RWPE2 (cell line): ENCODE measurements at regions not wholly inside any gene's neighbourhood (a gene's known extent, or its start where the extent isn't known, plus 50 kb on each side); places are given as distances from the start of the nearest gene placed in this dataset.
A peak's percentile ranks its signal among the peaks of the same experiment; 100 is the strongest.

Experiments used
- ATAC-seq: fragments of 200-7000 bp; cut with Tn5 transposase; 3 replicates; pipeline ENCODE4 v1.9.1; 2021; ENCODE audit warnings: low read depth
- DNase-seq: peaks from one replicate; pipeline ENCODE4 v3.0.0-alpha.2; 2020; ENCODE audit warnings: low spot score
- H3K27ac ChIP-seq: fragments of 450-650 bp; 2 replicates; pipeline ENCODE4 v1.5.1; 2017; ENCODE audit warnings: mild to moderate bottlenecking; ENCODE audit not compliant: poor library complexity, severe bottlenecking
- H3K27me3 ChIP-seq: fragments of 250-450 bp; sonication (Bioruptor Pico); 2 replicates; pipeline ENCODE4 v1.5.1; 2021; ENCODE audit warnings: mild to moderate bottlenecking, moderate library complexity; ENCODE audit not compliant: insufficient read depth, poor library complexity, severe bottlenecking
- H3K36me3 ChIP-seq: fragments of 250-450 bp; sonication (Bioruptor Pico); 2 replicates; pipeline ENCODE4 v1.5.1; 2020; ENCODE audit warnings: low read depth, mild to moderate bottlenecking, moderate library complexity
- H3K4me1 ChIP-seq: fragments of 250-450 bp; sonication (Bioruptor Pico); 2 replicates; pipeline ENCODE4 v1.5.1; 2021; ENCODE audit warnings: mild to moderate bottlenecking, moderate library complexity; ENCODE audit not compliant: insufficient read depth, poor library complexity, severe bottlenecking
- H3K4me3 ChIP-seq: fragments of 250-450 bp; sonication (Bioruptor Pico); 2 replicates; pipeline ENCODE4 v1.5.1; 2021; ENCODE audit warnings: mild to moderate bottlenecking, moderate library complexity; ENCODE audit not compliant: severe bottlenecking
- H3K9me3 ChIP-seq: fragments of 250-450 bp; sonication (Bioruptor Pico); 2 replicates; pipeline ENCODE4 v1.5.1; 2021; ENCODE audit warnings: mild to moderate bottlenecking, moderate library complexity; ENCODE audit not compliant: severe bottlenecking
- TF ChIP-seq, protein P1 (sequence below): fragments of 450-650 bp; IDR thresholded peaks from one replicate; pipeline ENCODE4 v1.5.1; 2017; ENCODE audit warnings: mild to moderate bottlenecking, moderate library complexity; ENCODE audit not compliant: poor library complexity, severe bottlenecking

DNA sequence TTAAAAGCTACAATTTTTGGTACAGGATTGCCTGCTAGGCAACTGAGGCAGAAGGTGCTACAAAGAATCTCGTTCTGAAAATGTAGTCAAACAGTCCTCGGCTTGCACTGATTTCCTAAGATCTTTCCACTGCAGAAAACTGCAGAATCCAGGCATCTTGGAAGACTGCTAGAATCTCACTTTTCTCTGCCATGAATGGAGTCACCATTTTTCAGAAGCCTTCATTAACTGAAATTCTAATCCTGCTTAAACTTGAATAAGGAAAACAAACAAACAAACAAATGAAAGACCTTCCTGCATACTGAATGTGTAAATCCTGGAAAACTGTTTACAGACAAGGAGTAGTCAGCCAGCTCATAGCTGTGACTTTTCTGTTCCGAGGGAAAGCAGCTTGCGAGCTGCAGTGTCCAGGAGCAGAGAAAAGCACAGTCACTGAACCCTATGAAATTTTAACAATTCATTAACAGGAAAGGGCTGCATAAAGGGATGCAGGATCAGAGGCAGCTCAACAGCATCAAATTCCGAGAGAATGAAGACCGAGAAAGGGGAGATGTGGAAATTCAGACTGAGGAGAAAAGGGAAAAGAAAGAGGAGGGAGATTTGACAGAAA lies 210.5 kb upstream of the PIK3C3 start:
- ATAC-seq, result no peak
- Histone ChIP-seq H3K27me3 (no peaks in the 10 kb centered on the region), H3K4me1 (no peaks in the 10 kb centered on the region), H3K9me3 (no peaks in the 10 kb centered on the region), H3K4me3 (no peak overlapping the region), H3K36me3 (no peaks in the 10 kb centered on the region), H3K27ac (no peak overlapping the region)
- no peak for DNase-seq
- TF ChIP-seq, protein P1, sequence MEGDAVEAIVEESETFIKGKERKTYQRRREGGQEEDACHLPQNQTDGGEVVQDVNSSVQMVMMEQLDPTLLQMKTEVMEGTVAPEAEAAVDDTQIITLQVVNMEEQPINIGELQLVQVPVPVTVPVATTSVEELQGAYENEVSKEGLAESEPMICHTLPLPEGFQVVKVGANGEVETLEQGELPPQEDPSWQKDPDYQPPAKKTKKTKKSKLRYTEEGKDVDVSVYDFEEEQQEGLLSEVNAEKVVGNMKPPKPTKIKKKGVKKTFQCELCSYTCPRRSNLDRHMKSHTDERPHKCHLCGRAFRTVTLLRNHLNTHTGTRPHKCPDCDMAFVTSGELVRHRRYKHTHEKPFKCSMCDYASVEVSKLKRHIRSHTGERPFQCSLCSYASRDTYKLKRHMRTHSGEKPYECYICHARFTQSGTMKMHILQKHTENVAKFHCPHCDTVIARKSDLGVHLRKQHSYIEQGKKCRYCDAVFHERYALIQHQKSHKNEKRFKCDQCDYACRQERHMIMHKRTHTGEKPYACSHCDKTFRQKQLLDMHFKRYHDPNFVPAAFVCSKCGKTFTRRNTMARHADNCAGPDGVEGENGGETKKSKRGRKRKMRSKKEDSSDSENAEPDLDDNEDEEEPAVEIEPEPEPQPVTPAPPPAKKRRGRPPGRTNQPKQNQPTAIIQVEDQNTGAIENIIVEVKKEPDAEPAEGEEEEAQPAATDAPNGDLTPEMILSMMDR, result no peak

DNA sequence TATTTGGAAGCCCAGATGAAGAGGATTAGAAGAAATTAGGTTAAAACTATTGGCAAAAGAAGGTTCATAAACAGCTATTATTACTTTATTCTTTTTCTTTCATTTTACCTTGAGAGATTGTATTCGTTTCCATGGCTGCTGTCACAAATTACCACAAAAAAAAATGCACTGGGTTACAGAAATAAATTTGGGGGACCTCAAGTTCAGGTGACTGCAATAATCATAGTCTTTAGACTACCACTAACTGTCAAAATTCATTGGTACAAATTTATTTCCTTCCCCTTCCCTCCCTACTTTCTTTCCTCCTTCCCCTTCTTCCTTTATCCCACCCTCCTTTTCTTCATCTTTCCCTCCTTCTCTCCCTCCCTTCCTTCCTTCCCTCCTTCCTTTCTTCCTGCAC lies 217.8 kb upstream of the PIK3C3 start:
- H3K36me3 ChIP-seq, result no peaks in the 10 kb centered on the region
- peaks cover 2% of the 10 kb centered on the region for H3K4me1 ChIP-seq
- H3K27me3 ChIP-seq, result no peaks in the 10 kb centered on the region
- H3K9me3 ChIP-seq, result no peaks in the 10 kb centered on the region
- TF ChIP-seq, protein P1, result no peak
- H3K4me3 ChIP-seq, result no peak overlapping the region
- DNase-seq (no peak), ATAC-seq (no peak)
- H3K27ac ChIP-seq, result no peak overlapping the region

DNA sequence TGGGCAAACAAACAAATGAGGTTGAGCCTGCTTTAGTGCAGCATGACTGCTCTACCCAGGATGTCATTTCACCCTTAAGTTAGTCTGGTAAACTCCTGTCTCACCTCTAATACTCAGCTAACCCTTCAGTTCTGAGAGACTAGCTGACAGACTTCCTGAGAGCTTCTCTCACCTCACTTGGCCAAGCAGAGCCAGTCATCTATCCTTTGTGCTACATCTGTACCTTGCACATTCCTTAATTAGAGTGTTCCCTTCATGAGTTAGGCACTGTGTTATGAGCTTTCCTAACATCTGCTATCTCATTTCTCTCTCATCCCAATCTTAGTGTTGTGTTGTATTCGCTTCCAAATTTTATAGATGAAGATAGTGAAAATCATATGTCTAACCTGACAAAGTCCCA lies 220.1 kb upstream of the PIK3C3 start:
- DNase-seq (no peak), ATAC-seq (no peak)
- H3K27ac ChIP-seq, result no peak overlapping the region
- no peaks in the 10 kb centered on the region for H3K9me3 ChIP-seq
- no peaks in the 10 kb centered on the region for H3K36me3 ChIP-seq
- TF ChIP-seq, protein P1, result no peak
- peaks cover 10% of the 10 kb centered on the region for H3K4me1 ChIP-seq
- H3K4me3 ChIP-seq, result no peak overlapping the region
- H3K27me3 ChIP-seq, result no peaks in the 10 kb centered on the region

DNA sequence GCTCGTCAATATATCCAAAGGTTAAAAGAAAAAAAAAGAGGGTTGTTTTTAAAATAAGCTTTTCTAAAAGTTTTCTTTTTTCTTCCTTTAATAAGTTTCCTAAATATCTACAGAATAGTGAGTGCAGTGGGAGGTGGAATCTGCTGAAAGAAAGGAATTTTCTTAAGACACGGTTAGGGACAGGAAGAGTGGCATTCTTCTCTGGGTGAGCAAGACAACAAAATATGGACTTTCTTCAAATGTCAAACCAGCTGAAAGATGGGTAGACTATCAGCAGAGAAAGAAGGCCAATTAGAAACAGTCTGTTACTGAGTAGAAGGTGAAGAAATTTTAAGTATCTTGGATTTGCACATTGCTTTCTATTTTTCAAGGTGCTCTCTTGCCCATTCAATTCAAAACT lies 222.7 kb upstream of the PIK3C3 start:
- Histone ChIP-seq H3K9me3 (no peaks in the 10 kb centered on the region), H3K4me1 (peaks cover 10% of the 10 kb centered on the region), H3K27ac (no peak overlapping the region), H3K36me3 (no peaks in the 10 kb centered on the region), H3K4me3 (no peak overlapping the region), H3K27me3 (no peaks in the 10 kb centered on the region)
- no peak for DNase-seq
- no peak for ATAC-seq
- TF ChIP-seq, protein P1, result no peak

DNA sequence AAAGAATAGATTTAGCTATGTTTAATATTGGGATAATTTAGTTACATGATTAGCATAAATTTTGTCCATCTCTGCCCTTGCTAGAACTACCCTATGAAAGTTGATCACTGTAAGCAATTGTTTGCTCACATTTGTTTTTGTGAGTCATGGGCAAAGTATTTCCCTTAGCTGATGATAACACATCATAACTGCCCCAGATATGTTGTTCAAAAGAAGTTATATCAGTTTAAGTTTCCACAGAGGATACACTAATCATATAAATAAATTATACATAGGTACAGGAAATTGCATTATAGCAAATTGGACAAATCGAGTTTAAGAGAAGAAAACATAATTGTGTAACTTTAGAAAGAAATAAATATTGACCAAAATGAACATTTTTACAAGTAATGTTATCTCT lies 223.2 kb upstream of the PIK3C3 start:
- no peaks in the 10 kb centered on the region for H3K36me3 ChIP-seq
- H3K27me3 ChIP-seq, result no peaks in the 10 kb centered on the region
- H3K9me3 ChIP-seq, result no peaks in the 10 kb centered on the region
- TF ChIP-seq, protein P1, result no peak
- ATAC-seq (peak; percentile 78), DNase-seq (no peak)
- no peak overlapping the region for H3K4me3 ChIP-seq
- H3K27ac ChIP-seq, result no peak overlapping the region
- H3K4me1 ChIP-seq, result peaks cover 10% of the 10 kb centered on the region
